Astrocyte of the hippocampus (primary cell): ENCODE measurements at regions not wholly inside any gene's neighbourhood (a gene's known extent, or its start where the extent isn't known, plus 50 kb on each side); places are given as distances from the start of the nearest gene placed in this dataset.
A peak's percentile ranks its signal among the peaks of the same experiment; 100 is the strongest.

Experiments used
- DNase-seq: peaks from one replicate; pipeline ENCODE4 v3.0.0; 2011; ENCODE audit warnings: low read depth, low spot score

DNA sequence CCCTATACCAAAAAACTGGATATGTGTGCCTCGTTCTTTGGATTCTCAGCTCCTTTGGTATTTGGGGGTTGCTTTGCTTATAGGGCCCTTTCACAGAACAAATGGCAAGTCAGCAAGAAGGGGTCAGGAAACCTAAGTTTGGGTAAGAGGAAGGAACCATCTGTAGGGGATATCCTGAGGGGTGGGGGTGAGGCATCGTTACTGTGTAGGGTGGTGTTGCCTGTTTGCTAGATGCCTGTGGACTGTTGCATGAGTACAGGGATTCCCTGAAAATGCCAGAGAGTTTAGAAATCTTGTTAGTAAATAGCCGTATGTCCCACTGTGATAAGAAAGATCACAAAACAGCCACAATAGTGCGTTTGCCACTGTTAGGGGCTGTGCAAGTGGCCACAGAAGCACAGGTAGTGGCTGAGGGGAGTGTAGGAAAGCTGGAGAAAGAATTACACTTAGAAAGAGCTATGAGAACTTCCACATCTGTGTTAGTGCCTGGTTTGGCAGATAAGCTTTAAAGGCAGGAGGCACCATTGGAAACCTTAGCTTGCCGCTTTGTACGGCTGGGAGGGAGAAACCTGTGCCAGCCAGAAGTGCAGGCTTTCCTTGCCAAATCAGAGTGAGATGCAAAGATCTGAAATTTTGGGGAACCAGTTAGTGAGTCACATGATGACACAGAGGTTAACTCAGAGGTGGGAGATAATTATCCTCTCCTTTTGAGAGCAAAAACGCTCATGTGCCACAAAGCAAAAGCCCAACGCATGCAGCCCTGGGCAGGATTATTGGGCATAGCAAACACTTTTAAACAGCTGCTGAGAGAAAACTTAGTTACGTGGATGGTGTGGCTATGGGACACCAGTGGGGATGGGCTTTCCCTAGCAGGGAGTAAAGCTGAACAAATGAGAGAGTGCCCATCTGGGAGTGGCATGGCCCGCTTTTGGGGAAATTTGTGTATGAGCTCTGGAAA lies 343.7 kb downstream of the ARAP2 start:
- DNase-seq: no peak

DNA sequence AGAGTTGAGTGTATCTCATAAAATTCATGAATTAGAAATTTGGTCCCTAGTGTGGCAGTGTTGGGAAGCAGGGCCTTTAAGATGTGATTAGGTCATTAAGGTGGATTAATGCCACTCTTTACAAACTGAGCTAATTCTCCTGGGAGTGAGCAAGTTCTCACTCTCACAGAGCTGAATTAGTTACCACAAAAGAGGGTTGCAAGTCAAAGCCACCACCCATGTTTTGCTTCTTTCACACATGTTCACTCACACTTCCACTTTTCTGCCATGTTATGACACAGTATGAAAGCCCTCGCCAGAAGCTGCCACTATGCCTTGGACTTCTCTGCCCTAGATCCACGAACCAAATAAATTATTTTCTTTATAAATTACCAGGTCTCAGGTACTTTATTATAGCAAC lies 332.1 kb downstream of the ARAP2 start:
- no peak for DNase-seq

DNA sequence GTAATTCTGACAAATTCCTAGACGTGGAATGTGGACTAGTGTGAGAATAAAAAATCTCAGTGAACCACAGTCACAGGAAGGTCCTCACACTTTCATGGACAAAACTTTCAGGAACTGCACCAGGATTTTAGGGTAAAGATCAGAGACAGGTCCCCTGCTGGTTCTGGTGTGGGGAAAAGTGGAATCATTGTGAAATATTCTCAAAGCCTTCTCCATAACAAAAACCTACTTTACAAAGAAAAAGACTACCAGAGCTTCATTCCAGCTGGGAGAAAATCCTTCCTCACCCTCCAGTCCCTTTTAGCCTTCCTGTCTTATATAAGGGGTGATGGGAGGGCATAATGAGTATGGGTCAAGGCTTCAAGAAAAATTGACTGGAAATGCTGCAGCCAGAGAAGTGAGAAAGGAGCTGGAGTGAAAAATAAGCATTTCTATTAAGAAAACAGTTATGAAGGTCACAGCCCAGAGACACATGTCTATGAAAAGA lies 325.8 kb downstream of the ARAP2 start:
- DNase-seq: no peak

DNA sequence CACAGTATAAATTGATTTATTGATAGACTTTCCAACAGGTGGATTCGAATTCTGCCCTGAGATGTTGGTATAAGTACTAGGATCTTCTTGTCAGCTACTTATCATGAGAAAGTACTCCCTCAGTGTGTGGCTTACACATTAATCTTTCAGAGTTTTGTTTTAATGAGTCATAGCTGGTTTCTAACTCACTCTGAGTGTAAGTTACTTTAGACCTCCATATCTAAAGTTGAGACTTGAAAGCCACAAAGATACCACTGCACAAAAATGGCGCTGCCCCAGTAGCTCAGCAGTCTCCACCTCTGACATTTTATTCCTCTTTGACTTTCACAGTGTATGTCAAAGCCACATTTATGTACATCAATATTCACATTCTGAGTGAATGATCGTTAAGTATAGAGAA lies 318.5 kb downstream of the ARAP2 start:
- no peak for DNase-seq

DNA sequence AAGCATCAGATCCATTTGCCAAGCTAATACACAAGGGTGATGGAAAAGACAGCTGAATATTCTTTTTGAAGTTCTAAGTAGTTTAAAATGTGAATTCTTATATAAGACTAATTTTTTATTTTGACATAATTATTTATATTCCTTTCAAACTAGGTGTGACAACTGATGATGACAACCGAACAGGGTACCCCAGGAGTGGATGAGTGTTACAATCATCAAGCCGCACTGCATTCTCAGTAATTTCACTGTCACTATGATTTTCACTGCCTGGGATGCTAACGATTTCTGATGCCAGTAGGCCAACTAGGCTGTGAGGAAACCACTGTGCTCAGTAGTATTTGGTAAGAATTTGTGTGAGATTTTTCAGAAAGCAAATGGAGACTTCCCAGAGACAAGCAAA lies 317.5 kb downstream of the ARAP2 start:
- no peak for DNase-seq

DNA sequence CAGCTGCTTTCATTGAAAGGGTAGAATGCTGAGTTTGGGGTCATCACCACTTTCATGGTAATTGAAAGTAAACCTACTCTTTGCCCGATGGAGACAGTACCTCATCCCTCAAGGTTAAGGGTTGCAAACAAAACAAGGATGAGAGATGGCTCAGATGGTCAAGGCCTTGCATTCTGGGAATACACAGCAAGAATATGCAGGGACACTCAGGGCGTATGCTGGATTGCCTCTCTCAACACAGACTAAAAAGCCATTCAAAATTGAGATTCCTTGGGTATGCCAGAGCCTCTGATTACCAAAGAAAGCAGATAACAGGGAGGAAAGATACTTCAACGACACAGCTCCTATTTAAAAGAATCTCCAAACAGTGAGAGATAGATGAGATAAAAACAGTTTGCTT lies 310.4 kb downstream of the ARAP2 start:
- DNase-seq: no peak

DNA sequence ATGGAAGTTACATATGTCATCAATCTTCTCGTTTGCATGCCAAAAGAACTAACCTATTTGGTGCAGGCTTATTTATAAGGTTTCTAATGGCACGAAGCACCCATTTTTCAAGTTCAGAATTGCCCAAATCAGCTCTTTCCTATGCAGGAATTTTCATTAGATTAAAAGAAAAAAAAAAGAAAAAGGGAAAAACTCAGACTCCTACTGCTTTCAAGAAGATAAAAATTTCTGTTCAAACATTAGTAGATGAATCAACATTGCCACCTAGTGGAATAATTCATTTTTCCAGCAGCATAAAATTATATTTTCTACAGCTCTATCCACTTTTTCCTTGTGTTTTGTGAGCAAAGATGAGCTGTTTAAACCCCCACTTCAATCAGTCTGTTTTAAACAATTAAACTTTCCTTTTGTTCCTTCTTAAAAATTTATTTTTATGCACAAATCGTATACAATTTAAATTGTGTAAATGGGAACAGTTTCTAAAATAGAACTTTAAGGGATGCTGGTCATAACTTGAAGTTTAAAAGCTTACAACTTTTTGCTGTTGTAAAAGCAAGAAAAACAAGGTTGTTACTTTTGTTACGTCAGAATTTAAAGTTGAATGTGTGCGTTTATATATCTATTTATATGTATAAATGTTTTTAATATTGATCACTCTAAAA lies 309.9 kb downstream of the ARAP2 start:
- peak; percentile 53 for DNase-seq

DNA sequence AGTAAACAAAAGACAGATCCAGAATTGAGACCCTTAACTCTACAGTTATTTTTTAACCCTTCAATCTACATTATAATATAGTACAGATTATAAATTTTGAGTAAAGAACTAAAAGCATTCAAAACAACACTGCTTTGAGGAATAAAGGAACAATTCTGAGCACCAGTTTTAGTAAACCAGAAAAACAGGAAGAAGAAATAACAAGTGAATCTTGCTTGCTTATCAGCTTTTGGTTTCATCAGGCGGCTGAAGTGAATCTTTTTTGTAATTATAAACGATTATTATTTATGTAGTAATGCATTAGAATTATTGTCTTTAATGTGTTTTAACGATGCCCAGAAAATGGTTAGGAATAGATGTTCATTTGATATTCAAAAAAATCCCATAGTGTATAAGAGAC lies 305.4 kb downstream of the ARAP2 start:
- DNase-seq: no peak

DNA sequence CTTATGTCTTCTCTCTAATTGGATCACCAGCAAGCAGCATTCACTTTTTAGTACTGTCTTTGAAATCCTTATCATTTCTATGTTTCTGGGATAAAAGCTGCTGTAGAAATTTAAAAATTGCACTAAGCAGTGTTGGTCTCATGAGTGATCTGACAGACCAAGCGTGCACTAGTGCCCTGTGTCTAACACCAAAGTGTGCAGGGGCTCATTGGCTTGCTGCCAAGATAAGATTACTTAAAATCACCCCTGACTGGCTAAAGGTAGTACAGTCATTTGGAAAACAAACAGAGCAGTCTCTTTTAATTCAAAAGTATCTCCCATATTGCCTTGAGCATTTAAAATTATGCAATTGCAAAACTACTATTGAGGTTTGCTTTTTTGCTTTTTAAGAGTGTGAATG lies 304.6 kb downstream of the ARAP2 start:
- DNase-seq: no peak

DNA sequence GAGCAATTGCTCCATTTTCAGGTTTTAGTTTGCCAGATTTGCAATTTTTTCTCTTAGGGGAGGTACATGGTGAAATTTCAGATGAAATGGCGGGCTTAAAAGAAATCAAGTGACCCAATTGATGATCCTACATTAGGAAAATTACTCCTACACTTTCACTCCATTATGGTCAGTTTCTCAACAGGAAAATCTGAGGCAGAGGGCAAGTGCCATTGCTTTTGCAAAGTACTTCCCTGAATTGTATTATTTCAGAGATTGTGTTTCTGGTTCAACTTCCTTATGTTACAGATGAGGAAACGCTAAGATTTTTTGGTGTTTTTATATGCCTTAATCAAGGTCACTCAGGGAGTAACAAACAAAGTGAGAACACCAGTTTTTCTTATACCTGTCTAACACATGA lies 302.2 kb downstream of the ARAP2 start:
- no peak for DNase-seq

DNA sequence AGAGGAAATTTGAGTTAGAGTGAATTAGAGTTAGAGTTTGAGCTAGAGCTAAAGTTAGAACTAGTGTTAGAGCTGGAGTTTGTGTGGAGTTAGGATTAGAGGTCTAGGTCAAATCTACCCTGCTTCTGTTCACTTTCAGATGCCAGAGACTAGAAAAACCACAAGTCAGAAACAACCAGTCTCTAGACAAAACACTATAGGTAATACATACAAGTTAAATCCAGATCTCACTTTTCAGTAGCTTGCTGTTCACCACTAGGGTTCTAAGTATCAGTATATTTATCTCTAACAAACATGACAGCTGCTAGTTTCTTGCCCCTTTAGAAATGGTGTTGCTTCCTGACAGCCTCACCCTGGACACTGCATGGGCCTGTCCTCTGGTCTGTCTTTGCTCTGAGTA lies 300.7 kb downstream of the ARAP2 start:
- no peak for DNase-seq

DNA sequence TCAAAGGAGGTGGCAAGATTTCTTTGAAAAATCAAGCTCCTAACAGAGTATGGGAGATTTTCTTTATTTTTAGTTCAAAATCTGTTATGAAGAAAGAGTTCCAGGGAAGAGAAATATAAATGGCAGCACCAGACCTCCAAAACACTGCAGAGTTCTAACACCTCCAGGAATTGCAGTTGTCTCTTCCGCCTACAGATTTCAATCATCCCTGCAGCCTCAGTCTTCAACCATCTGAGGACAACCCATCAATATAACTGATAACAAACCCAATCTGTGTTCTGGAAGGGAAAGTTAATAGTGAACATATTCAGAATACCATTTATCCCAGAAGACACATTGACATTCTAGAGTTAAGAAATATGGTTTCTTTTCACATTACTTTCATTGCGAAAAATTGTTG lies 296.1 kb downstream of the ARAP2 start:
- DNase-seq: no peak

DNA sequence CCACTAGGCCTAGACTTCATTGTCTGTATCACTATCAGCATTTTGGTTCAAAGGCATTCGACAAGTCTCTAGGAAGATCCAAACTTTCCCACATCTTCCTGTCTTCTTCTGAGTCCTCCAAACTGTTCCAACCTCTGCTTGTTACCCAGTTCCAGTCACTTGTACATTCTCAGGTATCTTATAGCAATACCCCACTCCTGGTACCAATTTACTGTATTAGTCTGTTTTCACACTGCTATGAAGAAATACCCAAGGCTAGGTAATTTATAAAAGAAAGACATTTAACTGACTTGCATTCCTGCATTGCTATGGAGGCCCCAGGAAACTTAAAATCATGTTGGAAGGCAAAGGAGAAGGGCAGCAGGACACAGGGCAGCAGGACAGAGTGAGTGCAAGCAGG lies 293.9 kb downstream of the ARAP2 start:
- DNase-seq: no peak

DNA sequence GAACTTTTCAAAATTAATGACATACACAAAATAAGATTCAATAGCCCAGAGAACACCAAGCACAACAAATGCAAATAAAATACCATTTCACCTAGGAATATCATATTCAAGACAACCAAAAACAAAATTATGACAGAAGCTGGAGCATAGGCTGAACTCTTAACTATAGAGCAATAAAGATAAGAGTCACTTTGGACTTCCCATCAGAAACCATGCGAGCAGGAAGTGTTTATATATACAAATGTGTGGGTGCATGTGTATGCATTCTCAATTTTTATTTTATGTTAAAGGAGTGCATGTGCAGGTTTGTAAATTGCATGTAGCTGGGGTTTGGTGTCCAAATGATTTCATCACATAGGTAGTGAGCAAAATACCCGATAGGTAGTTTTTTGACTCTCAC lies 291.6 kb downstream of the ARAP2 start:
- DNase-seq: no peak

DNA sequence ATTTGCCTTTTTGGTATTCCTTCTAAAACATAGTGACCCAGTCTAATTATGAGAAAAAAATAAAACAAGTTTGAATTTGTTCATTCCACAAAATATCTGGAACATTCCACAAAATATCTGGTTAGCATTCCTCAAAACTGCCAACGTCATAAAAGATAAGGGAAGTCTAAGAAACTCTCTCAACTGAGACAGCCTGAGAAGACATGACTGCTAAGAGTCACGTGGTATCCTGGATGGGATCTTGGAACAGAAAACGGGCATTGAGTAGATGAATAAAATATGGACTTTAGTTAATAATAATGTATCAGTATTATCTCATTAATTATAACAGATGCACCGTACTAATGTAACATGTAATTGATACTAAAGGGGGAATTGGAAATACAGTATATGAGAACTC lies 280.9 kb downstream of the ARAP2 start:
- peak; percentile 12 for DNase-seq

DNA sequence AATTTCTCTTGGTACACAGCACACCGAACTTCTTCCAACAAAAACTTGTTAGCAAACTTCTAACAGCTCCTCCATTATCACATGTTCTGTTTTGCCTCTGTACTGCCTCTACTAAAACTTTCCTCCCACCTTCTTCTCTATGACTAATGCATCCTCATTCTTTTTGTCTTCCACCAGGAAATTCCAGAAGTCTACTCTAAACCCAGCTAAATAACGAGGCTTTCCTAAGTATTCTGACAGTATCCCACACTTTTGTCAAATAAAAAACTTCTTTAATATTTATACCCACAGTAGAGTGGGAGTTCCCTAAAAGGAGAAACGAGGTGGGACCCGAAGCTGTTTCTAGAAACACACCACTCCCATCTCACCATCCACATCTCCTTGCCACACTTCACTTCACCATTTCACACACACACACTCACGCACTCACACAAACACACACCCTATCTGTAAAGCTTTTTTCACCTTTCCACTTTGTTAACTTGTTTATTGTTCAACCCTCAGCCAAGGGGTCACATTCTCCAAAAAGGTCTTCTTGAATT lies 280.3 kb downstream of the ARAP2 start:
- DNase-seq: peak; percentile 28

DNA sequence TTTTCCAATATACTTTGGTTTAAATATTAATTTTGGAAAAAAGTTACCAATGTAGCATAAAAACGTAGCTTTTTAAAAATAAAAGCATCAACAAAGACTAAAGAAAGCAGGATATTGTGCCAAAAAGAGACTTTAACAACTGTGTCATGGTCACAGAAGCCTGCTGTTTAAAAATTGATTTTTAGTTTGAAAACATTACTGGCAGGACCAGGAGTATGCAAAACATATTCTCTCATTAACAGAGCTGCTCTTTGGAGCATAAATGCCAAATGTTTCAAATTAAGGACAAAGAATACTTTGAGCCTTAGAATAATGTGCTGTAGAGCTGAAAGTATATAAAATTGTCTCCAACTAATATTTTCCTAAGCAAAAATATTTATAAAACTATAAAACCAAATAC lies 279.0 kb downstream of the ARAP2 start:
- no peak for DNase-seq

DNA sequence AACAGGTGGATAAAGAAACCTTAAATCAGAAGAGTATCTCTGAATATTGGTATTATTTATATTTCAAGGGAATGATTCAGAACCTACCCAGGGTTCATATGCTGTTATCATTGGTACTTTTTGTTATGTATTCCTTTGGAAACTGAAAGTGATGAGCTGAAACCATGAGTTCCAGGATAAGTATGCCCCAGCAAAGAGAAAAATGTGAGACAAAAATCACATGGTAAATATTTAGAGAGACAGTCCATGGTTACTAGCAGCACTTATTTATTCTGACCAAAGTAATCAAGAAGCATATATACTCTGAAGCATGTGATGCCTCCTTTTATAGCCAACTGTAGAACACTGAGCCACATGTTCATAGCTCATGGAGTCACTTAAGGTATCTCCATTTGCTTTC lies 277.7 kb downstream of the ARAP2 start:
- DNase-seq: no peak

DNA sequence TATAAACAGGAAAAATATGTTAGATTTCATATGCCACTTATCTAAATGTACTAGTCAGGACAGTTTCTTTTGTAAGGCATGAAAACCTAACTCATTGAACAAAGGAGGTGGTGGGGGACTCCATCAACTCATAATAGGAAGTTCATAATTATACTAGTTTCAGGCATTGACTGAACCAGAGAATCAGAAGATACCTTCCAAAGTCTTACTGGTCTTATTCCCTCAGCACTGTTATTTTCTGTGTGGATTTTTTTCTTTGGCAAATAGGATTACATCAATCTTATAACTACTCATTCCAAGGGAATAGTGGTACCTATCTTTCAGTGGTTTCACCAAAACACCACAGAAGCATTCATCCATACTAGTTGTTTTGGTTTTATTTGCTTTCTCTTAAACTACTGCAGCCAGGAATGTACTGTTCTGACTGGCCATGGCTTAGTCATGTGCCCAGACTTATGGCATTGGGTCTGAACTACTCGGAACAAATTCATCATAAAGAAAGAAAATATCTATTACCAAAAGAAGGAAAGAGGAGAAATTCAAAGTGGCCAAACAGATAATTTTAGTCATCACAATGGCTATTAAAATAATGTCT lies 273.9 kb downstream of the ARAP2 start:
- DNase-seq: peak; percentile 28

DNA sequence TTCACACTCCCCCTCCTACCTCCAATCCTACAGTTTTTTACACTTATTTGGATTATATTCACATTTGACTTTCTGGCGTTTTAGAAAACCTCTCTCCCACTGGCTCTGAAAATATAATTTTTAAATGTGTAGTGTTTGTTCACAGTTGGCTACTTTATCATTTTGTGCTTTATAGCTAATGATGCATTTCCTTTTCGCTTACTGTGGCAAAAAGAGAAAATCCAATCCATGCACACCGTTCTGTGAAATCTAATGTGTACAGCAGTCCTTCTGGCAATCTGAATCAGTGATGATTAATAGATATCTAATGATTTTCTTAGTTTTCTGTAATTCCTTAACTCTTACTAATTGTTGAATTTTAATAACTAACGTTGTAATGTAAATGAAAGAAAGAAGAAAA lies 271.5 kb downstream of the ARAP2 start:
- no peak for DNase-seq

DNA sequence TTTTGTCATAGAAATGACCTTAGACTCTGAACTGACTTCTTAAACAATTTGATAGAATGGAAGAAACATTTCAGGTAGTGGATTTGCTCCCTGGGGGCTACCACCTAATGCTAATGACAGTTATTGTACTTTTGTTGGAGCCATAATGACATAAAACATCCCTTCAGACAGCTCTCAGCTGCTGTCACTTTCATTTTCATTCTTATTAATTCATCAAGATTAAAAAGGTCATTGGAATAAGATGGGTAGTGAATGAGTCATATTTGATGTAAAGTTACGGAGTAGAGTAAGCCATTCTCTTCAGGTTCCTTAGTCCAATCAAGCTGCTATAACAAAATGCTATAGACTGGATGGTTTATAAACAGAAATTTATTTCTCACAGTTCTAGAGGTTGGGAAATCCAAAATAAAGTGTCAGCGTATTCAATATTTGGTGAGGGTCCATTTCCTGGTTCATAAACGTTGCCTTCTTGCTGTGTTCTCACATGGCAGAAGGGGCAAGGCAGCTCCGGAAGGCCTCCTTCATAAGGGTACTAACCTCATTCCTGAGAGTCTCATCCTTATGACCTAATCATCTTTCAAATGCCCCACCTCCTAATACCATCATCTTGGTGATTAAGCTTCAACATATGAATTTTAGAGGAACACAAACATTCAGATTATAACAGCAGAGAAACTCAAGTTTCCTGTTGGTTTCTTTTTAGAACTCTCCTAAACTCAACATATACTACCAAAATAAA lies 268.5 kb downstream of the ARAP2 start:
- DNase-seq: no peak

DNA sequence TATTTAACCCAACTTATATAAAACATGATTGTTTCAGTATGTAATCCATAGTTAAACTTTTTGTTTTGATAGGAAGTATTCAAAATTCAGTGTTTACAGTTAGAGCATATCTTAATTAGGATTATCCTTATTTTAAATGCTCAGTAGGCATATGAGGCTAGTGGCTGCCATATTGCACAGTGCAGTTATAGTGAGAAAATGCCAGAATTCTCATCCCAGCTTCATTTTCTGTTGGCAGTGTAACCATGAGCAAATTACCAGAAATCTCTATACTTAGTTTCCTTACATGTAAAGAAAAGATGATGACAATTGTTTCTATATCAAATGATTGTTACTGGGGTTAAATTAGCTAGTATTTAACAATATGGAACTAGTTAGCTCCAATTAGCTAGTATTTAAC lies 265.8 kb downstream of the ARAP2 start:
- DNase-seq: no peak
